Astrocyte (in vitro differentiated cells and primary cell): ENCODE measurements at regions not wholly inside any gene's neighbourhood (a gene's known extent, or its start where the extent isn't known, plus 50 kb on each side); places are given as distances from the start of the nearest gene placed in this dataset.

Experiments
- EZH2 ChIP-seq: IDR thresholded peaks from 2 replicates; pipeline ENCODE4 v1.6.1; 2012; ENCODE audit warnings: mild to moderate bottlenecking, low read length, inconsistent platforms; ENCODE audit not compliant: insufficient read depth
- TF ChIP-seq, protein P1 (sequence below): IDR thresholded peaks from 2 replicates; pipeline ENCODE4 v1.5.1; 2011; ENCODE audit warnings: low read depth, mild to moderate bottlenecking, inconsistent platforms, low read length, moderate library complexity; ENCODE audit not compliant: insufficient read depth

DNA sequence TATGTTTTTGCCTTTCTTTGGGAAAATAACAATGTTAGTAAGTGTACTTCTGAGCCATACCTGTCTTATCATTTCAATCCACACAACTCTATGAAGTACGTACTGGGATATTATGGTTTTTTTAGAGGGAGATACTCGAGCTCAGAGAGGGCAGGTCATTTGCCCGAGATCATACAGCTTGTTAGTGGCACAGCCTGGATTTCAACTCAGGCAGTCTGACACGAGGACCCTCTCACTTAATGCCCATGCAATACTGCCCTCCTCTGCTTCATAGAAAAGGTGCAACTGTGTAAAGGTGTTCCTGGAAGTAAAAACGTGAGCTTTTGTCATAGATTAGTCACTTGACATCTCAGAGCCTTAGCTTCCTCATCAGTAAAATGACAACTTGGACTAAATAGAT, 128.0 kb downstream of the NDUFA12 start:
- TF ChIP-seq, protein P1, sequence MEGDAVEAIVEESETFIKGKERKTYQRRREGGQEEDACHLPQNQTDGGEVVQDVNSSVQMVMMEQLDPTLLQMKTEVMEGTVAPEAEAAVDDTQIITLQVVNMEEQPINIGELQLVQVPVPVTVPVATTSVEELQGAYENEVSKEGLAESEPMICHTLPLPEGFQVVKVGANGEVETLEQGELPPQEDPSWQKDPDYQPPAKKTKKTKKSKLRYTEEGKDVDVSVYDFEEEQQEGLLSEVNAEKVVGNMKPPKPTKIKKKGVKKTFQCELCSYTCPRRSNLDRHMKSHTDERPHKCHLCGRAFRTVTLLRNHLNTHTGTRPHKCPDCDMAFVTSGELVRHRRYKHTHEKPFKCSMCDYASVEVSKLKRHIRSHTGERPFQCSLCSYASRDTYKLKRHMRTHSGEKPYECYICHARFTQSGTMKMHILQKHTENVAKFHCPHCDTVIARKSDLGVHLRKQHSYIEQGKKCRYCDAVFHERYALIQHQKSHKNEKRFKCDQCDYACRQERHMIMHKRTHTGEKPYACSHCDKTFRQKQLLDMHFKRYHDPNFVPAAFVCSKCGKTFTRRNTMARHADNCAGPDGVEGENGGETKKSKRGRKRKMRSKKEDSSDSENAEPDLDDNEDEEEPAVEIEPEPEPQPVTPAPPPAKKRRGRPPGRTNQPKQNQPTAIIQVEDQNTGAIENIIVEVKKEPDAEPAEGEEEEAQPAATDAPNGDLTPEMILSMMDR: no peak
- no peak for TF ChIP-seq EZH2
